ENCODE measurements at regions not wholly inside any gene's neighbourhood (a gene's known extent, or its start where the extent isn't known, plus 50 kb on each side); places are given as distances from the start of the nearest gene placed in this dataset.

DNA sequence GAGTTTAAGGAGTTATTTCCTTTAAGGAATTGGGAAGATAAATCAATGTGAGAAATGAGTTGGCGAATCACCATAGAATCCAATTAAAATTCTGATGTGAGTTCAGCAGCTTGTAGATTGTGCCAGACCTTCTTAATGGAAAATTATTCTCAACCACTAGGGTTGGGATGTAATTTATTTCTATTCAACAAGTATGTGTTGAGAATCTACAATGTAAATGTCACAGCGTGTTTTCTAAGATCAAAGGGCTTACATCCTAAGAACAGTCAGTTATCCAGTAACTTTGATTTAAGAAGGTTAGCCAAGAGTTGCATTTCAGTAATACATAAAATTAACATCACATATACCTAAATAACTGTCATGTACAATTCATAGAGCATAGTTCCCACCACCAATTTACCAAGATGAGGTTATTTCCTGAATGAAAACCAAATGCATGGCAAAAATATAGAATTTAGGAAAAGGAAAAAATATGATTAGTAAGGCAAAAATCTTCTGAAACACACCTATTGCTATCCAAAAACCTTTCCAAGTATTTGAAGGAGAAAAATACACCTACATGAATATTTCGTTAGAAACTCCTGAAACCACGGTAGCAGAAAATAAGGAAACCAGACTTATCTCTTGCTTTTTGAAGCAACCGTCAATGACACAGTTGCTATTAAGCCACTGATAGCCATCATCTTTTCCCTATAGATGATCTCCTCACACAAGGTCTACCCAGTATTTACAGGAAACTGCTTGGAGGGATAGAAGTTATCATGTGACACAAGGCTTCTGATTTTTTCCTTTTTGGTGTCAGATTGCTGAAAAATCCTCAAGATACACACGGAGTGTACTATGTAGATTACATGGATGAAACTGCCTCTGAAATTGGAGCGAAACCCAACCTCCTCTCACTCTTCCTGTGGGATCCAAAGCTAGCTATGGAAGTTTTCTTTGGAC lies 259.4 kb upstream of the POGK start:
- no peak for TF ChIP-seq CTCF (IDR thresholded peaks at IDR 0.05 in 2 of 3, conservative IDR thresholded peaks at IDR 0.05 in 1 of 3; ENCODE audit: borderline replicate concordance in 1 of 3, insufficient read depth in 1 of 3, low read depth in 2 of 3, low read length in 2 of 3)
- TF ChIP-seq RAD21 (IDR thresholded peaks at IDR 0.05; ENCODE audit: low read depth), result no peak
- TF ChIP-seq TCF7L2 (IDR thresholded peaks at IDR 0.05; ENCODE audit: borderline replicate concordance, extremely low read depth, insufficient read depth, insufficient read length), result no peak
- TF ChIP-seq SP1 (IDR thresholded peaks at IDR 0.05; ENCODE audit: low read depth), result no peak
